ENCODE measurements at regions not wholly inside any gene's neighbourhood (a gene's known extent, or its start where the extent isn't known, plus 50 kb on each side); places are given as distances from the start of the nearest gene placed in this dataset.

DNA sequence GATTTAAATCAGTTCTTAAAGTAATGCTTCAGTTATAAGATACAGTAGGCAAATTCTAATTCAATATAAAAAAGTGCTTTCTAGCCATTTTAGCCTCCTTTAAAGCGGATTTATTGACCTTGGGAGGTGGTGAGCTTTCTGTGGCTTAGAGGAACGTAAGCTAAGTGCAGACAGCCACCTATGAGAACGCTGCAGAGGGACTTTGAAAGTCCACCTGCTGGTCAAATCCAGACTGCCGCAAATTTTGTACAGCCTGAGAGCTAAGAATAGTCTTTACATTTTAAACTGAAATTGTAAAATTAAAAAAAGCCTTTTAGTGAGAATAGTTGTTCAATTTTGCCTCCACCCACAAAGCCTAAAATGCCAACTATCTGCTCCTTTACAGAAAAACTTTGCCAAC is 67.0 kb upstream of the SSX2IP start:
- TF ChIP-seq, protein P1, sequence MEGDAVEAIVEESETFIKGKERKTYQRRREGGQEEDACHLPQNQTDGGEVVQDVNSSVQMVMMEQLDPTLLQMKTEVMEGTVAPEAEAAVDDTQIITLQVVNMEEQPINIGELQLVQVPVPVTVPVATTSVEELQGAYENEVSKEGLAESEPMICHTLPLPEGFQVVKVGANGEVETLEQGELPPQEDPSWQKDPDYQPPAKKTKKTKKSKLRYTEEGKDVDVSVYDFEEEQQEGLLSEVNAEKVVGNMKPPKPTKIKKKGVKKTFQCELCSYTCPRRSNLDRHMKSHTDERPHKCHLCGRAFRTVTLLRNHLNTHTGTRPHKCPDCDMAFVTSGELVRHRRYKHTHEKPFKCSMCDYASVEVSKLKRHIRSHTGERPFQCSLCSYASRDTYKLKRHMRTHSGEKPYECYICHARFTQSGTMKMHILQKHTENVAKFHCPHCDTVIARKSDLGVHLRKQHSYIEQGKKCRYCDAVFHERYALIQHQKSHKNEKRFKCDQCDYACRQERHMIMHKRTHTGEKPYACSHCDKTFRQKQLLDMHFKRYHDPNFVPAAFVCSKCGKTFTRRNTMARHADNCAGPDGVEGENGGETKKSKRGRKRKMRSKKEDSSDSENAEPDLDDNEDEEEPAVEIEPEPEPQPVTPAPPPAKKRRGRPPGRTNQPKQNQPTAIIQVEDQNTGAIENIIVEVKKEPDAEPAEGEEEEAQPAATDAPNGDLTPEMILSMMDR (IDR thresholded peaks at IDR 0.05; ENCODE audit: low read depth, low read length, poor library complexity, severe bottlenecking): no peak
- TF ChIP-seq EZH2phosphoT487 (IDR thresholded peaks at IDR 0.05; ENCODE audit: borderline replicate concordance, low read length): no peak
